Loucy (cell line): ENCODE measurements at regions not wholly inside any gene's neighbourhood (a gene's known extent, or its start where the extent isn't known, plus 50 kb on each side); places are given as distances from the start of the nearest gene placed in this dataset.

Experiments
- H2AFZ ChIP-seq: fragments of 200-600 bp; sonication (generic); 2 replicates; pipeline ENCODE4 v1.6.0; 2016; ENCODE audit warnings: antibody characterized with exemption, mild to moderate bottlenecking, low read length, moderate library complexity
- H3F3A ChIP-seq: fragments of 200-600 bp; 2 replicates; pipeline ENCODE4 v1.6.0; 2016; ENCODE audit warnings: antibody characterized with exemption, low read depth, mild to moderate bottlenecking
- H3K27me3 ChIP-seq: fragments of 200-600 bp; sonication (generic); 2 replicates; pipeline ENCODE4 v1.6.1; 2014; ENCODE audit warnings: low read length, mild to moderate bottlenecking; ENCODE audit not compliant: insufficient read depth, poor library complexity, severe bottlenecking
- H3K36me3 ChIP-seq: fragments of 200-600 bp; sonication (generic); 2 replicates; pipeline ENCODE4 v1.6.1; 2016; ENCODE audit warnings: low read length; ENCODE audit not compliant: insufficient read depth
- H3K4me1 ChIP-seq: fragments of 200-600 bp; sonication (generic); 2 replicates; pipeline ENCODE4 v1.5.1; 2014; ENCODE audit warnings: low read length, mild to moderate bottlenecking; ENCODE audit not compliant: insufficient read depth, poor library complexity, severe bottlenecking
- H3K4me2 ChIP-seq: fragments of 200-600 bp; sonication (generic); 2 replicates; pipeline ENCODE4 v1.6.0; 2014; ENCODE audit warnings: antibody characterized with exemption, low read length, low read depth, mild to moderate bottlenecking; ENCODE audit not compliant: poor library complexity, severe bottlenecking
- H3K4me3 ChIP-seq: fragments of 200-600 bp; sonication (generic); 2 replicates; pipeline ENCODE4 v1.5.1; 2014; ENCODE audit warnings: low read length, mild to moderate bottlenecking, mixed read lengths; ENCODE audit not compliant: poor library complexity, severe bottlenecking
- H3K79me2 ChIP-seq: fragments of 200-600 bp; sonication (generic); 2 replicates; pipeline ENCODE4 v1.6.1; 2014; ENCODE audit warnings: low read length; ENCODE audit not compliant: insufficient read depth
- H3K9ac ChIP-seq: fragments of 200-600 bp; sonication (generic); 2 replicates; pipeline ENCODE4 v1.6.0; 2014; ENCODE audit warnings: mild to moderate bottlenecking, low read depth, low read length, moderate library complexity; ENCODE audit not compliant: poor library complexity, severe bottlenecking
- H3K9me2 ChIP-seq: fragments of 200-600 bp; sonication (generic); replicated peaks from 2 replicates; pipeline ENCODE4 v1.6.1; 2016; ENCODE audit warnings: low read depth, low read length, mixed read lengths
- H3K9me3 ChIP-seq: fragments of 200-600 bp; sonication (generic); 2 replicates; pipeline ENCODE4 v1.6.1; 2014; ENCODE audit warnings: mild to moderate bottlenecking, antibody characterized with exemption, low read length, low read depth; ENCODE audit not compliant: insufficient read depth
- H4K20me1 ChIP-seq: fragments of 200-600 bp; sonication (generic); 2 replicates; pipeline ENCODE4 v1.6.0; 2014; ENCODE audit warnings: antibody characterized with exemption, low read length, mild to moderate bottlenecking; ENCODE audit not compliant: insufficient read depth, poor library complexity, severe bottlenecking
- CTCF ChIP-seq: fragments of 200-600 bp; sonication (generic); conservative IDR thresholded peaks from 2 replicates; pipeline ENCODE4 v1.5.1; 2014; ENCODE audit warnings: mild to moderate bottlenecking, antibody characterized with exemption, low read length
- EZH2phosphoT487 ChIP-seq: fragments of 200-600 bp; IDR thresholded peaks from 2 replicates; pipeline ENCODE4 v1.6.1; 2018; ENCODE audit warnings: antibody characterized with exemption, mild to moderate bottlenecking, moderate library complexity, borderline replicate concordance

- no peaks in the 10 kb centered on the region for H3K4me1 ChIP-seq
- no peak overlapping the region for H3K4me2 ChIP-seq
- H3K9ac ChIP-seq, result no peak overlapping the region
- no peaks in the 10 kb centered on the region for H4K20me1 ChIP-seq
- no peaks in the 10 kb centered on the region for H3K27me3 ChIP-seq
- no peaks in the 10 kb centered on the region for H3K9me3 ChIP-seq
- TF ChIP-seq EZH2phosphoT487, result no peak
- no peak for TF ChIP-seq CTCF
- H3K4me3 ChIP-seq, result no peak overlapping the region
- no peak overlapping the region for H2AFZ ChIP-seq
- no peaks in the 10 kb centered on the region for H3K36me3 ChIP-seq
- no peaks in the 10 kb centered on the region for H3K9me2 ChIP-seq
- H3F3A ChIP-seq, result no peaks in the 10 kb centered on the region
- H3K79me2 ChIP-seq, result no peaks in the 10 kb centered on the region
Measured at GRCh38 chr20:4555188-4555890, 130.9 kb upstream of the PRNP start.

- no peaks in the 10 kb centered on the region for H3K4me1 ChIP-seq
- H3K36me3 ChIP-seq, result no peaks in the 10 kb centered on the region
- H3K9me2 ChIP-seq, result no peaks in the 10 kb centered on the region
- no peak overlapping the region for H3K9ac ChIP-seq
- no peaks in the 10 kb centered on the region for H3K79me2 ChIP-seq
- no peak overlapping the region for H3K4me2 ChIP-seq
- H3K4me3 ChIP-seq, result no peak overlapping the region
- no peaks in the 10 kb centered on the region for H3K27me3 ChIP-seq
- H3K9me3 ChIP-seq, result no peaks in the 10 kb centered on the region
- TF ChIP-seq EZH2phosphoT487, result no peak
- no peak for TF ChIP-seq CTCF
- no peak overlapping the region for H2AFZ ChIP-seq
- H3F3A ChIP-seq, result no peaks in the 10 kb centered on the region
- H4K20me1 ChIP-seq, result no peaks in the 10 kb centered on the region
Measured at GRCh38 chr20:4554346-4554745, 131.9 kb upstream of the PRNP start.

GRCh38 chr20:4552075-4552640 is 134.1 kb upstream of the PRNP start:
- TF ChIP-seq EZH2phosphoT487 (no peak), CTCF (no peak)
- H3F3A ChIP-seq, result no peaks in the 10 kb centered on the region
- no peaks in the 10 kb centered on the region for H3K36me3 ChIP-seq
- H3K4me2 ChIP-seq, result no peak overlapping the region
- no peak overlapping the region for H2AFZ ChIP-seq
- no peaks in the 10 kb centered on the region for H3K79me2 ChIP-seq
- no peaks in the 10 kb centered on the region for H3K9me3 ChIP-seq
- H4K20me1 ChIP-seq, result no peaks in the 10 kb centered on the region
- no peak overlapping the region for H3K9ac ChIP-seq
- H3K4me3 ChIP-seq, result no peak overlapping the region
- H3K27me3 ChIP-seq, result no peaks in the 10 kb centered on the region
- H3K4me1 ChIP-seq, result no peaks in the 10 kb centered on the region
- no peaks in the 10 kb centered on the region for H3K9me2 ChIP-seq
